ENCODE measurements at regions not wholly inside any gene's neighbourhood (a gene's known extent, or its start where the extent isn't known, plus 50 kb on each side); places are given as distances from the start of the nearest gene placed in this dataset.
"Not testable (repeated sequence)": the region's sequence is repeated elsewhere in the genome, so short reads cannot be mapped to it uniquely, and the experiment has no call there.

- DNase-seq: not testable (repeated sequence)
Measured at GRCh38 chr3:144984481-144984880, 1012.9 kb downstream of the DIPK2A start.

- DNase-seq: no peak
Measured at GRCh38 chr3:144989807-144990206, 1018.2 kb downstream of the DIPK2A start.

GRCh38 chr3:144995856-144996255 lies 1024.2 kb downstream of the DIPK2A start:
- no peak for DNase-seq

- no peak for DNase-seq
Measured at GRCh38 chr3:145005427-145005826, 1033.8 kb downstream of the DIPK2A start.

- no peak for DNase-seq
Measured at GRCh38 chr3:145006271-145006670, 1034.6 kb downstream of the DIPK2A start.

- no peak for DNase-seq
Measured at GRCh38 chr3:145013931-145014330, 1042.3 kb downstream of the DIPK2A start.

- no peak for DNase-seq
Measured at GRCh38 chr3:145015253-145015652, 1043.6 kb downstream of the DIPK2A start.

GRCh38 chr3:145017959-145018358 lies 1046.3 kb downstream of the DIPK2A start:
- no peak for DNase-seq

GRCh38 chr3:145022447-145022846 lies 1050.8 kb downstream of the DIPK2A start:
- DNase-seq: no peak

GRCh38 chr3:145024700-145025099 lies 1053.1 kb downstream of the DIPK2A start:
- DNase-seq: no peak

- not testable (repeated sequence) for DNase-seq
Measured at GRCh38 chr3:145027186-145027585, 1055.6 kb downstream of the DIPK2A start.

GRCh38 chr3:145032791-145033190 lies 1061.2 kb downstream of the DIPK2A start:
- DNase-seq: no peak

- no peak for DNase-seq
Measured at GRCh38 chr3:145035682-145036081, 1064.1 kb downstream of the DIPK2A start.

GRCh38 chr3:145054055-145054454 lies 1082.4 kb downstream of the DIPK2A start:
- DNase-seq: not testable (repeated sequence)

GRCh38 chr3:145055375-145056076 lies 1083.9 kb downstream of the DIPK2A start:
- no peak for DNase-seq

GRCh38 chr3:145058483-145058882 lies 1086.9 kb downstream of the DIPK2A start:
- DNase-seq: no peak

- DNase-seq: no peak
Measured at GRCh38 chr3:145063616-145064015, 1092.0 kb downstream of the DIPK2A start.

- no peak for DNase-seq
Measured at GRCh38 chr3:145070795-145071194, 1090.2 kb downstream of the PLOD2 start.

- DNase-seq: no peak
Measured at GRCh38 chr3:145079436-145079835, 1081.5 kb downstream of the PLOD2 start.

- DNase-seq: no peak
Measured at GRCh38 chr3:145087038-145087437, 1073.9 kb downstream of the PLOD2 start.

GRCh38 chr3:145088917-145089316 lies 1072.1 kb downstream of the PLOD2 start:
- no peak for DNase-seq

GRCh38 chr3:145089337-145089736 lies 1071.6 kb downstream of the PLOD2 start:
- DNase-seq: no peak

- DNase-seq: no peak
Measured at GRCh38 chr3:145094355-145094941, 1066.5 kb downstream of the PLOD2 start.

GRCh38 chr3:145111141-145111540 lies 1049.8 kb downstream of the PLOD2 start:
- DNase-seq: not testable (repeated sequence)

GRCh38 chr3:145116769-145117168 lies 1044.2 kb downstream of the PLOD2 start:
- no peak for DNase-seq

All from GF-D8 (cell line).